ENCODE measurements at regions not wholly inside any gene's neighbourhood (a gene's known extent, or its start where the extent isn't known, plus 50 kb on each side); places are given as distances from the start of the nearest gene placed in this dataset.

DNA sequence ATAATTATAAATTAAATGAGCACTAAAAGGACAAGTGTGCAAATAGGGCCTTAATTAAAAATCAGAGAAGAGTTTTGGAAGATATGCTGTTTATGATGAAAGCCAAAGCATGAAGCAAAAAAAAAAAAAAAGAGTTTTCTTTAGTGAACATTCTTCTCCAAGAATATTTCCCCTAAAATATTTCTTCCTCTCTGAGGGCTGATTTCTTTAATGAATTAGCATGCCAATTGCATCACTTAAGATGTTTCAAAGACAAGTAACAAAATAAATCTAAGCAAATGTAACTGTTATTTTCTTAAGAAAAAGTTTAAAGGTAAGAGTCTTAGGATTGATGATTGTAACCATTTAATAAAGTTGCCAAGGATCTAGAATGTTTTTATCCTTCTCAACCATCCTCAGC, 81.6 kb upstream of the MPDZ start:
- no TSS peak for BruUV-seq (replicated peaks)
- no peak for ATAC-seq

More for the DNA sequence above, 81.6 kb upstream of the MPDZ start:
- no peaks in the 10 kb centered on the region for H3K36me3 ChIP-seq (ENCODE audit: control insufficient read depth, insufficient read depth, low read length)
- H2AFZ ChIP-seq (ENCODE audit: low read depth, low read length), result no peak overlapping the region
- no peaks in the 10 kb centered on the region for H4K20me1 ChIP-seq (replicated peaks; ENCODE audit: control insufficient read depth, insufficient read depth, low read length)
- H3K4me3 ChIP-seq, result no peak overlapping the region
- no peaks in the 10 kb centered on the region for H3K9me1 ChIP-seq (ENCODE audit: control insufficient read depth, insufficient read depth, low read length)
- in situ Hi-C loops (cut with MboI) (no loop called here), intact Hi-C loops (cut with micrococcal nuclease) (no loop called here)
- H3K9ac ChIP-seq (ENCODE audit: insufficient read depth in 1 of 2, low read depth in 2 of 2, low read length in 2 of 2), result no peak overlapping the region
- DNase-seq (ENCODE audit: extremely low read depth in 1 of 4, low spot score in 3 of 4) (no peak), FAIRE-seq (no peak)
- no peaks in the 10 kb centered on the region for H3K79me2 ChIP-seq (ENCODE audit: control insufficient read depth, insufficient read depth, low read length)
- no peaks in the 10 kb centered on the region for H3K9me3 ChIP-seq (replicated peaks; ENCODE audit: control insufficient read depth, insufficient read depth, low read depth, low read length)
- POLR2A ChIA-PET, result no interaction called here
- no peak overlapping the region for H3K4me2 ChIP-seq (ENCODE audit: insufficient read depth, low read length)
- CTCF ChIA-PET (ENCODE audit: low intra/inter-chr PET ratio), result no interaction called here
- no peak overlapping the region for H3K27ac ChIP-seq (ENCODE audit: extremely low read depth, low read depth, low read length)
- no peaks in the 10 kb centered on the region for H3K4me1 ChIP-seq (replicated peaks in 1 of 2; ENCODE audit: control insufficient read depth in 2 of 2, insufficient read depth in 2 of 2, low read length in 2 of 2)
- no peaks in the 10 kb centered on the region for H3K27me3 ChIP-seq (ENCODE audit: control insufficient read depth in 2 of 2, insufficient read depth in 2 of 2, low read length in 2 of 2)
- no peak for TF ChIP-seq XRCC5 (IDR thresholded peaks at IDR 0.05; ENCODE audit: low read depth, low read length)
- TF ChIP-seq JUND (IDR thresholded peaks at IDR 0.05; ENCODE audit: borderline replicate concordance, low read depth, low read length), result no peak
- no peak for TF ChIP-seq JUND (tag; IDR thresholded peaks at IDR 0.05; ENCODE audit: borderline replicate concordance, low read depth, low read length)
- TF ChIP-seq ZNF175 (CRISPR knock-in tag; IDR thresholded peaks at IDR 0.05; ENCODE audit: low read depth), result no peak
- TF ChIP-seq SNIP1 (IDR thresholded peaks at IDR 0.05; ENCODE audit: low read depth), result no peak
- TF ChIP-seq, protein P1, sequence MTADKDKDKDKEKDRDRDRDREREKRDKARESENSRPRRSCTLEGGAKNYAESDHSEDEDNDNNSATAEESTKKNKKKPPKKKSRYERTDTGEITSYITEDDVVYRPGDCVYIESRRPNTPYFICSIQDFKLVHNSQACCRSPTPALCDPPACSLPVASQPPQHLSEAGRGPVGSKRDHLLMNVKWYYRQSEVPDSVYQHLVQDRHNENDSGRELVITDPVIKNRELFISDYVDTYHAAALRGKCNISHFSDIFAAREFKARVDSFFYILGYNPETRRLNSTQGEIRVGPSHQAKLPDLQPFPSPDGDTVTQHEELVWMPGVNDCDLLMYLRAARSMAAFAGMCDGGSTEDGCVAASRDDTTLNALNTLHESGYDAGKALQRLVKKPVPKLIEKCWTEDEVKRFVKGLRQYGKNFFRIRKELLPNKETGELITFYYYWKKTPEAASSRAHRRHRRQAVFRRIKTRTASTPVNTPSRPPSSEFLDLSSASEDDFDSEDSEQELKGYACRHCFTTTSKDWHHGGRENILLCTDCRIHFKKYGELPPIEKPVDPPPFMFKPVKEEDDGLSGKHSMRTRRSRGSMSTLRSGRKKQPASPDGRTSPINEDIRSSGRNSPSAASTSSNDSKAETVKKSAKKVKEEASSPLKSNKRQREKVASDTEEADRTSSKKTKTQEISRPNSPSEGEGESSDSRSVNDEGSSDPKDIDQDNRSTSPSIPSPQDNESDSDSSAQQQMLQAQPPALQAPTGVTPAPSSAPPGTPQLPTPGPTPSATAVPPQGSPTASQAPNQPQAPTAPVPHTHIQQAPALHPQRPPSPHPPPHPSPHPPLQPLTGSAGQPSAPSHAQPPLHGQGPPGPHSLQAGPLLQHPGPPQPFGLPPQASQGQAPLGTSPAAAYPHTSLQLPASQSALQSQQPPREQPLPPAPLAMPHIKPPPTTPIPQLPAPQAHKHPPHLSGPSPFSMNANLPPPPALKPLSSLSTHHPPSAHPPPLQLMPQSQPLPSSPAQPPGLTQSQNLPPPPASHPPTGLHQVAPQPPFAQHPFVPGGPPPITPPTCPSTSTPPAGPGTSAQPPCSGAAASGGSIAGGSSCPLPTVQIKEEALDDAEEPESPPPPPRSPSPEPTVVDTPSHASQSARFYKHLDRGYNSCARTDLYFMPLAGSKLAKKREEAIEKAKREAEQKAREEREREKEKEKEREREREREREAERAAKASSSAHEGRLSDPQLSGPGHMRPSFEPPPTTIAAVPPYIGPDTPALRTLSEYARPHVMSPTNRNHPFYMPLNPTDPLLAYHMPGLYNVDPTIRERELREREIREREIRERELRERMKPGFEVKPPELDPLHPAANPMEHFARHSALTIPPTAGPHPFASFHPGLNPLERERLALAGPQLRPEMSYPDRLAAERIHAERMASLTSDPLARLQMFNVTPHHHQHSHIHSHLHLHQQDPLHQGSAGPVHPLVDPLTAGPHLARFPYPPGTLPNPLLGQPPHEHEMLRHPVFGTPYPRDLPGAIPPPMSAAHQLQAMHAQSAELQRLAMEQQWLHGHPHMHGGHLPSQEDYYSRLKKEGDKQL (CRISPR knock-in tag; IDR thresholded peaks at IDR 0.05; ENCODE audit: borderline replicate concordance), result no peak
- no peak for TF ChIP-seq ZNF121 (CRISPR knock-in tag; conservative IDR thresholded peaks at IDR 0.05)
- no peak for TF ChIP-seq ZNF707 (CRISPR knock-in tag; conservative IDR thresholded peaks at IDR 0.05)
- TF ChIP-seq, protein P2, sequence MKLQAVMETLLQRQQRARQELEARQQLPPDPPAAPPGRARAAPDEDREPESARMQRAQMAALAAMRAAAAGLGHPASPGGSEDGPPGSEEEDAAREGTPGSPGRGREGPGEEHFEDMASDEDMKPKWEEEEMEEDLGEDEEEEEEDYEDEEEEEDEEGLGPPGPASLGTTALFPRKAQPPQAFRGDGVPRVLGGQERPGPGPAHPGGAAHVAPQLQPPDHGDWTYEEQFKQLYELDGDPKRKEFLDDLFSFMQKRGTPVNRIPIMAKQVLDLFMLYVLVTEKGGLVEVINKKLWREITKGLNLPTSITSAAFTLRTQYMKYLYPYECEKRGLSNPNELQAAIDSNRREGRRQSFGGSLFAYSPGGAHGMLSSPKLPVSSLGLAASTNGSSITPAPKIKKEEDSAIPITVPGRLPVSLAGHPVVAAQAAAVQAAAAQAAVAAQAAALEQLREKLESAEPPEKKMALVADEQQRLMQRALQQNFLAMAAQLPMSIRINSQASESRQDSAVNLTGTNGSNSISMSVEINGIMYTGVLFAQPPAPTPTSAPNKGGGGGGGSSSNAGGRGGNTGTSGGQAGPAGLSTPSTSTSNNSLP (IDR thresholded peaks at IDR 0.05; ENCODE audit: borderline replicate concordance, low read depth, low read length), result no peak
- TF ChIP-seq, protein P3, sequence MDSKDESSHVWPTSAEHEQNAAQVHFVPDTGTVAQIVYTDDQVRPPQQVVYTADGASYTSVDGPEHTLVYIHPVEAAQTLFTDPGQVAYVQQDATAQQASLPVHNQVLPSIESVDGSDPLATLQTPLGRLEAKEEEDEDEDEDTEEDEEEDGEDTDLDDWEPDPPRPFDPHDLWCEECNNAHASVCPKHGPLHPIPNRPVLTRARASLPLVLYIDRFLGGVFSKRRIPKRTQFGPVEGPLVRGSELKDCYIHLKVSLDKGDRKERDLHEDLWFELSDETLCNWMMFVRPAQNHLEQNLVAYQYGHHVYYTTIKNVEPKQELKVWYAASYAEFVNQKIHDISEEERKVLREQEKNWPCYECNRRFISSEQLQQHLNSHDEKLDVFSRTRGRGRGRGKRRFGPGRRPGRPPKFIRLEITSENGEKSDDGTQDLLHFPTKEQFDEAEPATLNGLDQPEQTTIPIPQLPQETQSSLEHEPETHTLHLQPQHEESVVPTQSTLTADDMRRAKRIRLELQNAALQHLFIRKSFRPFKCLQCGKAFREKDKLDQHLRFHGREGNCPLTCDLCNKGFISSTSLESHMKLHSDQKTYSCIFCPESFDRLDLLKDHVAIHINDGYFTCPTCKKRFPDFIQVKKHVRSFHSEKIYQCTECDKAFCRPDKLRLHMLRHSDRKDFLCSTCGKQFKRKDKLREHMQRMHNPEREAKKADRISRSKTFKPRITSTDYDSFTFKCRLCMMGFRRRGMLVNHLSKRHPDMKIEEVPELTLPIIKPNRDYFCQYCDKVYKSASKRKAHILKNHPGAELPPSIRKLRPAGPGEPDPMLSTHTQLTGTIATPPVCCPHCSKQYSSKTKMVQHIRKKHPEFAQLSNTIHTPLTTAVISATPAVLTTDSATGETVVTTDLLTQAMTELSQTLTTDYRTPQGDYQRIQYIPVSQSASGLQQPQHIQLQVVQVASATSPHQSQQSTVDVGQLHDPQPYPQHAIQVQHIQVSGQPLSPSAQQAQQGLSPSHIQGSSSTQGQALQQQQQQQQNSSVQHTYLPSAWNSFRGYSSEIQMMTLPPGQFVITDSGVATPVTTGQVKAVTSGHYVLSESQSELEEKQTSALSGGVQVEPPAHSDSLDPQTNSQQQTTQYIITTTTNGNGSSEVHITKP (IDR thresholded peaks at IDR 0.05; ENCODE audit: partially characterized antibody), result no peak

All from K562 (cell line).